Prostate gland (tissue), 2 donors: ENCODE measurements at regions not wholly inside any gene's neighbourhood (a gene's known extent, or its start where the extent isn't known, plus 50 kb on each side); places are given as distances from the start of the nearest gene placed in this dataset.
"Not testable (repeated sequence)": the region's sequence is repeated elsewhere in the genome, so short reads cannot be mapped to it uniquely, and the experiment has no call there.

ENCODE experiments used
- DNase-seq: peaks from one replicate; pipeline ENCODE4 v3.0.0-alpha.2; 2019; ENCODE audit warnings: low spot score
- H3K27ac ChIP-seq, 2 donors: fragments of 200-600 bp; sonication (generic); 2 replicates each; pipeline ENCODE4 v1.5.1; 2017 to 2019
- H3K27me3 ChIP-seq: fragments of 200-600 bp; sonication (generic); replicated peaks from 2 replicates; pipeline ENCODE4 v1.5.1; 2019; ENCODE audit not compliant: insufficient read depth
- H3K36me3 ChIP-seq, 2 donors: fragments of 200-600 bp; sonication (generic); 1 replicate in 1 of 2; 2 replicates in 1 of 2; pipeline versions ENCODE4 v1.5.1 to v1.8.1; 2017 to 2019
- H3K4me1 ChIP-seq: fragments of 200-600 bp; sonication (generic); replicated peaks from 2 replicates; pipeline ENCODE4 v1.5.1; 2019
- H3K4me3 ChIP-seq, 2 donors: fragments of 200-600 bp; sonication (generic); 2 replicates each; pipeline ENCODE4 v1.5.1; 2017 to 2019
- H3K9me3 ChIP-seq: fragments of 200-600 bp; sonication (generic); 2 replicates; pipeline ENCODE4 v1.5.1; 2017
- CTCF ChIP-seq, 4 experiments: fragments of 200-600 bp in 2 of 4; fragments of 450-650 bp in 2 of 4; sonication (generic) in 2 of 4; IDR thresholded peaks; 1 replicate in 3 of 4; 2 replicates in 1 of 4; pipeline ENCODE4 v1.5.1; 2016 to 2019; ENCODE audit warnings: antibody characterized with exemption in 4 of 4, mild to moderate bottlenecking in 2 of 4, moderate library complexity in 2 of 4
- POLR2A ChIP-seq: fragments of 450-650 bp; IDR thresholded peaks from one replicate; pipeline ENCODE4 v1.6.1; 2016; ENCODE audit warnings: antibody characterized with exemption, mild to moderate bottlenecking
- POLR2AphosphoS5 ChIP-seq: sonication (generic); formaldehyde crosslinking; IDR thresholded peaks from one replicate; pipeline ENCODE4 v1.6.1; 2017; ENCODE audit warnings: antibody characterized with exemption
- WGBS: methylation state at CpG from one replicate; pipeline ENCODE4 v1.1.5; 2018; 5-methylcytosine and 5-hydroxymethylcytosine counted together
- intact Hi-C: fragments of 100-400 bp; cut with DNase I; formaldehyde crosslinking; loops from one replicate; pipeline ENCODE4 v1.14.2; 2022

GRCh38 chr2:66632882-66633281, 198.0 kb downstream of the MEIS1 start:
- H3K9me3 ChIP-seq, H3K27me3 ChIP-seq, H3K4me3 ChIP-seq, intact Hi-C loops, DNase-seq, H3K36me3 ChIP-seq, H3K27ac ChIP-seq, H3K4me1 ChIP-seq: not testable (repeated sequence)
- 93% methylated on average over 19 of the region's 19 CpGs for WGBS

- TF ChIP-seq POLR2A, result no peak
- no peak for TF ChIP-seq POLR2AphosphoS5
- no peak for TF ChIP-seq CTCF (IDR thresholded peaks at IDR 0.05)
- Histone ChIP-seq H3K9me3 (no peaks in the 10 kb centered on the region), H3K36me3 (no peaks in the 10 kb centered on the region), H3K4me1 (no peaks in the 10 kb centered on the region), H3K27ac (no peak overlapping the region), H3K27me3 (no peaks in the 10 kb centered on the region), H3K4me3 (no peak overlapping the region)
- DNase-seq, result no peak
- intact Hi-C loops, result no loop called here
- WGBS, result 91% methylated on average over 3 of the region's 3 CpGs
Observed at GRCh38 chr2:66633631-66634030, 198.7 kb downstream of the MEIS1 start.

- TF ChIP-seq POLR2A, result no peak
- Histone ChIP-seq H3K27ac (no peak overlapping the region), H3K4me3 (no peak overlapping the region), H3K4me1 (no peaks in the 10 kb centered on the region), H3K9me3 (no peaks in the 10 kb centered on the region), H3K27me3 (no peaks in the 10 kb centered on the region), H3K36me3 (no peaks in the 10 kb centered on the region)
- intact Hi-C loops, result no loop called here
- no peak for DNase-seq
Observed at GRCh38 chr2:66634784-66635183, 199.9 kb downstream of the MEIS1 start.

GRCh38 chr2:66641685-66642084, 206.8 kb downstream of the MEIS1 start:
- H3K27ac ChIP-seq, result no peak overlapping the region
- no peak for DNase-seq
- intact Hi-C loops, result no loop called here
- no peaks in the 10 kb centered on the region for H3K9me3 ChIP-seq
- H3K4me3 ChIP-seq, result no peak overlapping the region
- no peaks in the 10 kb centered on the region for H3K36me3 ChIP-seq
- no peaks in the 10 kb centered on the region for H3K4me1 ChIP-seq
- TF ChIP-seq POLR2A, result no peak
- TF ChIP-seq POLR2AphosphoS5, result no peak
- no peak for TF ChIP-seq CTCF (IDR thresholded peaks at IDR 0.05)
- no peaks in the 10 kb centered on the region for H3K27me3 ChIP-seq
- WGBS, result 97% methylated on average over 6 of the region's 6 CpGs

GRCh38 chr2:66648081-66648480, 213.2 kb downstream of the MEIS1 start:
- H3K27me3 ChIP-seq, H3K9me3 ChIP-seq, H3K27ac ChIP-seq, H3K36me3 ChIP-seq, DNase-seq, intact Hi-C loops, H3K4me1 ChIP-seq, H3K4me3 ChIP-seq: not testable (repeated sequence)
- WGBS, result 66% methylated on average over 12 of the region's 12 CpGs

- H3K27me3 ChIP-seq, result no peaks in the 10 kb centered on the region
- WGBS, result 82% methylated on average over 4 of the region's 4 CpGs
- H3K36me3 ChIP-seq, result no peaks in the 10 kb centered on the region
- H3K27ac ChIP-seq, result no peak overlapping the region
- no peaks in the 10 kb centered on the region for H3K9me3 ChIP-seq
- H3K4me3 ChIP-seq, result no peak overlapping the region
- TF ChIP-seq CTCF (IDR thresholded peaks at IDR 0.05) (no peak), POLR2A (no peak), POLR2AphosphoS5 (no peak)
- intact Hi-C loops, result no loop called here
- DNase-seq, result no peak
- H3K4me1 ChIP-seq, result no peaks in the 10 kb centered on the region
Observed at GRCh38 chr2:66649006-66649405, 214.1 kb downstream of the MEIS1 start.

GRCh38 chr2:66651295-66651694, 216.4 kb downstream of the MEIS1 start:
- intact Hi-C loops, result no loop called here
- no peaks in the 10 kb centered on the region for H3K9me3 ChIP-seq
- no peaks in the 10 kb centered on the region for H3K27me3 ChIP-seq
- no peaks in the 10 kb centered on the region for H3K4me1 ChIP-seq
- no peak for TF ChIP-seq POLR2AphosphoS5
- no peak for TF ChIP-seq POLR2A
- no peak for TF ChIP-seq CTCF (IDR thresholded peaks at IDR 0.05)
- H3K36me3 ChIP-seq, result no peaks in the 10 kb centered on the region
- H3K27ac ChIP-seq, result no peak overlapping the region
- H3K4me3 ChIP-seq, result no peak overlapping the region
- DNase-seq, result no peak
